Tibial nerve (tissue), 4 donors: ENCODE measurements at regions not wholly inside any gene's neighbourhood (a gene's known extent, or its start where the extent isn't known, plus 50 kb on each side); places are given as distances from the start of the nearest gene placed in this dataset.

Experiments used
- CTCF ChIP-seq, 5 experiments: fragments of 200-600 bp in 3 of 5; fragments of 450-650 bp in 2 of 5; sonication (generic) in 3 of 5; IDR thresholded peaks; one replicate each; pipeline ENCODE4 v1.5.1; 2016 to 2019; ENCODE audit warnings: antibody characterized with exemption in 5 of 5, mild to moderate bottlenecking in 3 of 5, moderate library complexity in 2 of 5
- EP300 ChIP-seq, 2 donors: sonication (generic); formaldehyde crosslinking; IDR thresholded peaks; one replicate each; pipeline ENCODE4 v1.6.1; 2017; ENCODE audit warnings: antibody characterized with exemption in 2 of 2, mild to moderate bottlenecking in 1 of 2
- POLR2A ChIP-seq, 2 donors: fragments of 450-650 bp; IDR thresholded peaks; one replicate each; pipeline ENCODE4 v1.6.1; 2017; ENCODE audit warnings: antibody characterized with exemption in 2 of 2, mild to moderate bottlenecking in 2 of 2, moderate library complexity in 2 of 2

DNA sequence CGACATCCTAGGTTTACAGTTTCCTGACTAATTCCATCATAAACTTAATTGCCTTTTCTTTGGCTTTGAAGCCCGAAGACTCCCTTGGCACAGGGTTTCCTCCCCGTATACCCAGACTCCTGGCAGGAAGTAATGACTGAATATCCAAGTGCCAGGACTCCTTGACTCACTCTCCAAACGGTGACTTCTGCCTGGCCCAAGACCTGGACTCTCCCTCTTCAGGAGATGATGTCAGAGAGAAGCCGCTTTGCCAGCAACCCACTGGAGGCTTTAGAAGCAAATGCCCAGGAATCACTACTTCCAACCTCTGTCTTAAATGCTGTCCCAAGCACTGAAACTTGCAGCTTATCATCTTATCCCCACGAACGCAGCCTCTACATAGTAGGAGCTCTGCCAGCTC is 146.5 kb downstream of the RGS9 start:
- TF ChIP-seq CTCF (IDR thresholded peaks at IDR 0.05) = no peak
- TF ChIP-seq EP300 (IDR thresholded peaks at IDR 0.05) = no peak
- no peak for TF ChIP-seq POLR2A (IDR thresholded peaks at IDR 0.05)
